ENCODE measurements at regions not wholly inside any gene's neighbourhood (a gene's known extent, or its start where the extent isn't known, plus 50 kb on each side); places are given as distances from the start of the nearest gene placed in this dataset.

GRCh38 chr9:82565188-82565969, 497.6 kb downstream of the RASEF start:
- H3K4me3 ChIP-seq (ENCODE audit: low read length), result no peak overlapping the region
- H3K36me3 ChIP-seq (ENCODE audit: control insufficient read depth, low read length), result no peaks in the 10 kb centered on the region
- no peak overlapping the region for H3K27ac ChIP-seq (ENCODE audit: low read depth, low read length)
- TF ChIP-seq EZH2phosphoT487 (IDR thresholded peaks at IDR 0.05; ENCODE audit: borderline replicate concordance, low read length), result no peak
- no peak for TF ChIP-seq CTCF (IDR thresholded peaks at IDR 0.05; ENCODE audit: low read depth, low read length, poor library complexity, severe bottlenecking)
- no peaks in the 10 kb centered on the region for H4K20me1 ChIP-seq (ENCODE audit: control insufficient read depth, insufficient read depth, low read depth, low read length)
- no peaks in the 10 kb centered on the region for H3K9me2 ChIP-seq (replicated peaks; ENCODE audit: control insufficient read depth, low read length)
- H3K79me2 ChIP-seq (ENCODE audit: control insufficient read depth, low read length), result no peaks in the 10 kb centered on the region
- no peaks in the 10 kb centered on the region for H3K4me1 ChIP-seq (ENCODE audit: control insufficient read depth, low read length)
- no peaks in the 10 kb centered on the region for H3K9me3 ChIP-seq (ENCODE audit: control insufficient read depth, insufficient read depth, low read length)
- no peaks in the 10 kb centered on the region for H3F3A ChIP-seq (ENCODE audit: control insufficient read depth, insufficient read depth)
- no peak overlapping the region for H3K4me2 ChIP-seq (ENCODE audit: low read length)
- no peaks in the 10 kb centered on the region for H3K27me3 ChIP-seq (ENCODE audit: control insufficient read depth, low read length)

GRCh38 chr9:82567953-82568352, 495.0 kb downstream of the RASEF start:
- no peaks in the 10 kb centered on the region for H3K9me2 ChIP-seq (replicated peaks; ENCODE audit: control insufficient read depth, low read length)
- TF ChIP-seq EZH2phosphoT487 (IDR thresholded peaks at IDR 0.05; ENCODE audit: borderline replicate concordance, low read length) (no peak), CTCF (IDR thresholded peaks at IDR 0.05; ENCODE audit: low read depth, low read length, poor library complexity, severe bottlenecking) (no peak)
- H3K4me3 ChIP-seq (ENCODE audit: low read length), result no peak overlapping the region
- H3K4me2 ChIP-seq (ENCODE audit: low read length), result no peak overlapping the region
- H3F3A ChIP-seq (ENCODE audit: control insufficient read depth, insufficient read depth), result no peaks in the 10 kb centered on the region
- H3K9me3 ChIP-seq (ENCODE audit: control insufficient read depth, insufficient read depth, low read length), result no peaks in the 10 kb centered on the region
- H3K36me3 ChIP-seq (ENCODE audit: control insufficient read depth, low read length), result no peaks in the 10 kb centered on the region
- no peaks in the 10 kb centered on the region for H3K79me2 ChIP-seq (ENCODE audit: control insufficient read depth, low read length)
- H3K27me3 ChIP-seq (ENCODE audit: control insufficient read depth, low read length), result no peaks in the 10 kb centered on the region
- no peak overlapping the region for H3K27ac ChIP-seq (ENCODE audit: low read depth, low read length)
- no peaks in the 10 kb centered on the region for H3K4me1 ChIP-seq (ENCODE audit: control insufficient read depth, low read length)
- no peaks in the 10 kb centered on the region for H4K20me1 ChIP-seq (ENCODE audit: control insufficient read depth, insufficient read depth, low read depth, low read length)

GRCh38 chr9:82570226-82570625, 492.7 kb downstream of the RASEF start:
- no peaks in the 10 kb centered on the region for H3K9me3 ChIP-seq (ENCODE audit: control insufficient read depth, insufficient read depth, low read length)
- H4K20me1 ChIP-seq (ENCODE audit: control insufficient read depth, insufficient read depth, low read depth, low read length), result no peaks in the 10 kb centered on the region
- H3K79me2 ChIP-seq (ENCODE audit: control insufficient read depth, low read length), result no peaks in the 10 kb centered on the region
- no peak overlapping the region for H3K4me3 ChIP-seq (ENCODE audit: low read length)
- H3K4me1 ChIP-seq (ENCODE audit: control insufficient read depth, low read length), result no peaks in the 10 kb centered on the region
- H3K27me3 ChIP-seq (ENCODE audit: control insufficient read depth, low read length), result no peaks in the 10 kb centered on the region
- no peak overlapping the region for H3K27ac ChIP-seq (ENCODE audit: low read depth, low read length)
- no peaks in the 10 kb centered on the region for H3K36me3 ChIP-seq (ENCODE audit: control insufficient read depth, low read length)
- no peak overlapping the region for H3K4me2 ChIP-seq (ENCODE audit: low read length)
- no peaks in the 10 kb centered on the region for H3F3A ChIP-seq (ENCODE audit: control insufficient read depth, insufficient read depth)
- no peaks in the 10 kb centered on the region for H3K9me2 ChIP-seq (replicated peaks; ENCODE audit: control insufficient read depth, low read length)
- TF ChIP-seq CTCF (IDR thresholded peaks at IDR 0.05; ENCODE audit: low read depth, low read length, poor library complexity, severe bottlenecking) (no peak), EZH2phosphoT487 (IDR thresholded peaks at IDR 0.05; ENCODE audit: borderline replicate concordance, low read length) (no peak)

Data from DOHH2 (cell line).